ENCODE measurements at regions not wholly inside any gene's neighbourhood (a gene's known extent, or its start where the extent isn't known, plus 50 kb on each side); places are given as distances from the start of the nearest gene placed in this dataset.
A peak's percentile ranks its signal among the peaks of the same experiment; 100 is the strongest.

DNA sequence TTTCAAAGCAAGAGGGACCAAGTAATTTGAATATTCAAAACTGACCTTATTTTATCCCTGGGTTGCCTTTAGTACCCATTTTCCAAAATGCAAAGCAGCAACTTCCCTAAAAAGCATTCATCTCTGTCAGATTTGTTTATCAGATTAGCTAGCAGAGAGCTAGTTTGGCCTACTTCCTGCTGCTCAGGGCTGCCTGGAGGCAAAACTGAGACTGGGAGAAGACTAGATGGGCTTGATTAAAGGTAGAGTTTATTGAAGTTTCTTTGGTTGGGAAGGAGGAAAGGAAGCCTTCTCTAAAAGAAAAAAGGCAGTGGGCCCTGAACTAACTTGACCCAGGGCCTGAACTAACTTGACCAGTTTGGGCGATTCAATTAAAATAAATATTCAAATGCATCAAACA lies 426.1 kb upstream of the FAM98A start:
- no peak overlapping the region for H3K27ac ChIP-seq
- intact Hi-C loops (cut with DNase I): no loop called here

GRCh38 chr2:34012715-34013302 lies 413.7 kb upstream of the FAM98A start:
- WGBS, 4 donors: 5 to 16% (median 9%) methylated on average over 6 of the region's 6 CpGs
- Histone ChIP-seq H3K4me1 (no peaks in the 10 kb centered on the region), H3K27ac (no peak overlapping the region), H3K27me3 (no peaks in the 10 kb centered on the region), H3K9me3 (peaks cover 0 to 12% (median 0%) of the 10 kb centered on the region in 12 donors), H3K36me3 (no peaks in the 10 kb centered on the region), H3K4me3 (no peak overlapping the region)
- intact Hi-C loops (cut with DNase I): loop anchor here in 5 of 10 donors (5.0 to 10.0 kb wide), 3 partner anchors 1394 to 1402 kb away; no protein-coding TSS in a partner anchor
- TF ChIP-seq CTCF (IDR thresholded peaks at IDR 0.05) (peak; percentile 34 to 73 (median 60)), POLR2A (IDR thresholded peaks at IDR 0.05) (no peak)
- peak; percentile 26 to 64 (median 48) for DNase-seq
- peak in 3 of 4 donors; percentile 72 to 84 (median 78) for ATAC-seq

More for the DNA sequence above, 426.1 kb upstream of the FAM98A start:
- Histone ChIP-seq H3K36me3 (no peaks in the 10 kb centered on the region), H3K27me3 (no peaks in the 10 kb centered on the region), H3K4me3 (no peak overlapping the region), H3K9me3 (no peaks in the 10 kb centered on the region), H3K4me1 (no peaks in the 10 kb centered on the region)
- TF ChIP-seq CTCF (IDR thresholded peaks at IDR 0.05) (no peak), POLR2A (IDR thresholded peaks at IDR 0.05) (no peak)
- ATAC-seq (no peak), DNase-seq (no peak)
- WGBS, 4 donors: 87 to 95% (median 91%) methylated on average over 1 of the region's 1 CpG

- ATAC-seq (no peak), DNase-seq (no peak)
- WGBS, 4 donors: 78 to 82% (median 82%) methylated on average over 2 of the region's 2 CpGs
- no peaks in the 10 kb centered on the region for H3K36me3 ChIP-seq
- TF ChIP-seq CTCF (IDR thresholded peaks at IDR 0.05) (no peak), POLR2A (IDR thresholded peaks at IDR 0.05) (no peak)
- peaks cover 0 to 12% (median 0%) of the 10 kb centered on the region in 12 donors for H3K9me3 ChIP-seq
- no peak overlapping the region for H3K4me3 ChIP-seq
- H3K27ac ChIP-seq: no peak overlapping the region
- no peaks in the 10 kb centered on the region for H3K27me3 ChIP-seq
- intact Hi-C loops (cut with DNase I): loop anchor here in 5 of 10 donors (5.0 to 10.0 kb wide), 3 partner anchors 1396 to 1403 kb away; no protein-coding TSS in a partner anchor
- no peaks in the 10 kb centered on the region for H3K4me1 ChIP-seq
These were observed 412.6 kb upstream of the FAM98A start for GRCh38 chr2:34011684-34012083.

DNA sequence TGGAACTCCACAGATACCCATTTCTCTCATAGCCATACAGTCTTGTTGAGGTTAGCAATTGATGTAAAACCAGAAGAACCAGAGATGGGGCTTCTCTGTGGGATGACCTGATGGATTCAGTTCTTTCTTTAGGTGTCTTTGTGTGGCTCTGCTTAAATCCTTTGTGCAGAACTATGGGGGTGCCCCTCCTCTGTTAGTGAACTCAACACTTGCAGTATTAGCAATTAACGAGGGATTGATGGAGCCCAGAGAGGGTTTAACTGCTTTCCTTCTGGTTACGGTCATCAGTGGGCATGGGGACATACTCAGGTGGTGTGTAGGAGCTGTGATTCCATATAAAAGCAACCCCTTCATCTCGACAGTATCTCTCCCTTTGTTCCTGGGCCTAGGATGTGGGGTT lies 406.8 kb upstream of the FAM98A start:
- Histone ChIP-seq H3K9me3 (no peaks in the 10 kb centered on the region), H3K4me3 (no peak overlapping the region), H3K4me1 (no peaks in the 10 kb centered on the region), H3K36me3 (no peaks in the 10 kb centered on the region), H3K27ac (no peak overlapping the region), H3K27me3 (no peaks in the 10 kb centered on the region)
- no peak for ATAC-seq
- DNase-seq: no peak
- intact Hi-C loops (cut with DNase I): no loop called here
- TF ChIP-seq POLR2A (IDR thresholded peaks at IDR 0.05) (no peak), CTCF (IDR thresholded peaks at IDR 0.05) (no peak)
- WGBS, 4 donors: 82 to 87% (median 84%) methylated on average over 3 of the region's 3 CpGs
